ENCODE measurements at regions not wholly inside any gene's neighbourhood (a gene's known extent, or its start where the extent isn't known, plus 50 kb on each side); places are given as distances from the start of the nearest gene placed in this dataset.

- TF ChIP-seq CTCF (IDR thresholded peaks at IDR 0.05) (no peak), POLR2A (IDR thresholded peaks at IDR 0.05; ENCODE audit: low read depth) (no peak)
These were observed 1584.8 kb upstream of the ADGRL3 start for GRCh38 chr4:59615316-59615715.
